Mucosa of stomach (tissue), 1 donor: ENCODE measurements at regions not wholly inside any gene's neighbourhood (a gene's known extent, or its start where the extent isn't known, plus 50 kb on each side); places are given as distances from the start of the nearest gene placed in this dataset.

Experiments
- H3K27me3 ChIP-seq: one replicate; pipeline ENCODE4 v1.7.0; 2013; ENCODE audit warnings: mild to moderate bottlenecking, low read length; ENCODE audit not compliant: control insufficient read depth, insufficient read depth
- H3K36me3 ChIP-seq: one replicate; pipeline ENCODE4 v1.7.0; 2013; ENCODE audit warnings: low read length; ENCODE audit not compliant: control insufficient read depth, insufficient read depth
- H3K4me1 ChIP-seq: one replicate; pipeline ENCODE4 v1.7.0; 2013; ENCODE audit warnings: mild to moderate bottlenecking, low read length; ENCODE audit not compliant: control insufficient read depth, insufficient read depth
- H3K4me3 ChIP-seq: one replicate; pipeline ENCODE4 v1.7.0; 2013; ENCODE audit warnings: low read length
- H3K9ac ChIP-seq: one replicate; pipeline ENCODE4 v1.7.0; 2013; ENCODE audit warnings: mild to moderate bottlenecking, low read length, moderate library complexity
- H3K9me3 ChIP-seq: one replicate; pipeline ENCODE4 v1.7.0; 2013; ENCODE audit warnings: mild to moderate bottlenecking, low read length, moderate library complexity; ENCODE audit not compliant: control insufficient read depth
- donor health status: Pancreatic carcinoma.

GRCh38 chr1:222224156-222224555 lies 323.7 kb downstream of the HHIPL2 start:
- no peak overlapping the region for H3K4me3 ChIP-seq

DNA sequence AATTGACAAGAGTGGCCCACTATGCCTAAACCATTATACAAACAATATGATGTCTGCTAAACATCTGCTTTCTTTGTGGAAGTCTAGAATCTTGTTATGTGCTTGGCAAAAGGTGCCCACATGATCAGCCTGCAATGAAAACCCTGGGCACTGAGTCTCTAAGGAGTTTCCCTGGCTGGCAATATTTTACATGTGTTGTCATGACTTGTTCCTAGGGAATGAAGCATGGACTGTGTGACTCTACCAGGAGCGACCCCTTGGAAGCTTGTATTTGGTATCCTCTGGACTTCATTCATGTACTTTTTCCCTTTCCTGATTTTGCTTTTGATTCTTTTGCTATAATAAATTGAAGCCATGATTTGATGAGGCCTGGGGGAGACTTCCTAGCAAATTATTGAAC lies 324.9 kb downstream of the HHIPL2 start:
- H3K9ac ChIP-seq, result no peak overlapping the region
- no peaks in the 10 kb centered on the region for H3K9me3 ChIP-seq
- no peaks in the 10 kb centered on the region for H3K4me1 ChIP-seq
- no peak overlapping the region for H3K4me3 ChIP-seq
- no peaks in the 10 kb centered on the region for H3K36me3 ChIP-seq
- no peaks in the 10 kb centered on the region for H3K27me3 ChIP-seq

More at GRCh38 chr1:222224156-222224555, 323.7 kb downstream of the HHIPL2 start:
- Histone ChIP-seq H3K9me3 (no peaks in the 10 kb centered on the region), H3K9ac (no peak overlapping the region), H3K4me1 (no peaks in the 10 kb centered on the region), H3K36me3 (no peaks in the 10 kb centered on the region), H3K27me3 (no peaks in the 10 kb centered on the region)

- H3K27me3 ChIP-seq, result no peaks in the 10 kb centered on the region
- no peak overlapping the region for H3K4me3 ChIP-seq
- no peaks in the 10 kb centered on the region for H3K9me3 ChIP-seq
- H3K36me3 ChIP-seq, result no peaks in the 10 kb centered on the region
- no peak overlapping the region for H3K9ac ChIP-seq
- no peaks in the 10 kb centered on the region for H3K4me1 ChIP-seq
Measured at GRCh38 chr1:222216255-222216754, 331.6 kb downstream of the HHIPL2 start.

DNA sequence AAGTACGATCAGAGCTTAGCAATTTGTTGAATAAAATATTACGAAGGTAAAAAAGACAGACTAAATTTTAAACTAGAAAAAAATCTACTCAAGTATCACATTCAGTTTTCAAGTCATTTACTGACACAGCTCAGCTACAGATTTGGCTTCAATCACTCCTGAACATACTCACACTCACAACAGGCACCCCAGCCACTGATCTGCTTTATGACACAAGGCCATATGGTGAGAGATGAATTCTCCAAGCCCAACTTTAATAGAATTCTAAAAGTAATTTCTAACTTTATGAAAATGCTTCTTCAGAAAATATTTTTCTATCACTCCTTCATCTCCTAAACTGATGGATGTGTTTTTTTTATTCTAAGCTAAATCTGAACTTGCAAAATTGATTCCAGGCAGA lies 337.1 kb downstream of the HHIPL2 start:
- Histone ChIP-seq H3K4me3 (no peak overlapping the region), H3K4me1 (no peaks in the 10 kb centered on the region), H3K36me3 (no peaks in the 10 kb centered on the region), H3K27me3 (no peaks in the 10 kb centered on the region), H3K9me3 (no peaks in the 10 kb centered on the region), H3K9ac (no peak overlapping the region)

DNA sequence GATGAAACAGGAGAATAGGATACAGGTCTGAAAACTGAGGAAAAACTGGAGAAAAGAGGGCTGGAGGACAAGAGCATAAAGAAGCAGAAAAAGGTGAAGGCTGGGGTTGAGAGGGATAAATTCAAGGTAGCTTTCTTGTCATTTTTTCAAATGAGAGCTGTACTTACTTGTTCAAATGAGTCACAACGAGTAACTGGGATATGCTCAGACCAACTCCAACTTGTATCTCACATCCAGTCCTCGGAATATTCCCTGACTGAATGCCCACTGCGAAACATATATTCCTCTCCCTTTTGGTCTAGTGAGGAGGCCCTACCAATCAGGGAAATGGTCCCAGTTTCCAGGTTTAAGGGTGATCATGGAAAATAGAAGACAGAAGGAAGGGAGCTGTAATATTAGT lies 343.4 kb downstream of the HHIPL2 start:
- no peak overlapping the region for H3K9ac ChIP-seq
- no peaks in the 10 kb centered on the region for H3K9me3 ChIP-seq
- H3K27me3 ChIP-seq, result no peaks in the 10 kb centered on the region
- no peaks in the 10 kb centered on the region for H3K36me3 ChIP-seq
- no peaks in the 10 kb centered on the region for H3K4me1 ChIP-seq
- H3K4me3 ChIP-seq, result no peak overlapping the region

GRCh38 chr1:222202831-222203230 lies 345.1 kb downstream of the HHIPL2 start:
- no peaks in the 10 kb centered on the region for H3K36me3 ChIP-seq
- H3K9ac ChIP-seq, result no peak overlapping the region
- no peaks in the 10 kb centered on the region for H3K27me3 ChIP-seq
- H3K9me3 ChIP-seq, result no peaks in the 10 kb centered on the region
- no peak overlapping the region for H3K4me3 ChIP-seq
- no peaks in the 10 kb centered on the region for H3K4me1 ChIP-seq

DNA sequence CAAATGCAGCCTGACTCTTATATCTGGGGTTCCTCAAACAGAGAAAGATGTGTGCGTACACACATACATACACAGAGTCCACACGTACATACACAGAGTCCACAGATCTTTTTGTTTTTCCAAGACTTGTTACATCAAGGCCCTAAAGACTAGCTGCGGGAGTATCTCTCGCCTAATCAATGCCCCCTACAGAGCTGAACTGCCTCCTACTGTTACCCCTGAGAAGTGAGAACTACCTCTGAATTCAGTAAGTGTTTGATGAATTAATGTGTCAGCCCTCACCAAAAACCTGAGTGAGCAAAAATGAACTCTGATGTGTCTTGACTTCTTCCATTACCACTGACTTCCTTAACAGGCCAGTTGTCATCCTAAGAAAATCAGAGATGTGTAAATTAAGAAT lies 351.2 kb downstream of the HHIPL2 start:
- H3K4me1 ChIP-seq, result no peaks in the 10 kb centered on the region
- no peak overlapping the region for H3K9ac ChIP-seq

GRCh38 chr1:222196288-222196687 lies 351.6 kb downstream of the HHIPL2 start:
- H3K4me1 ChIP-seq, result no peaks in the 10 kb centered on the region
- no peak overlapping the region for H3K4me3 ChIP-seq
- no peaks in the 10 kb centered on the region for H3K9me3 ChIP-seq
- H3K9ac ChIP-seq, result no peak overlapping the region
- H3K36me3 ChIP-seq, result no peaks in the 10 kb centered on the region
- H3K27me3 ChIP-seq, result no peaks in the 10 kb centered on the region

More for the DNA sequence above, 351.2 kb downstream of the HHIPL2 start:
- H3K36me3 ChIP-seq, result no peaks in the 10 kb centered on the region
- H3K27me3 ChIP-seq, result no peaks in the 10 kb centered on the region
- H3K9me3 ChIP-seq, result no peaks in the 10 kb centered on the region
- no peak overlapping the region for H3K4me3 ChIP-seq

- Histone ChIP-seq H3K36me3 (no peaks in the 10 kb centered on the region), H3K4me3 (no peak overlapping the region), H3K9ac (no peak overlapping the region), H3K4me1 (no peaks in the 10 kb centered on the region), H3K27me3 (no peaks in the 10 kb centered on the region), H3K9me3 (no peaks in the 10 kb centered on the region)
Measured at GRCh38 chr1:222195857-222196256, 352.0 kb downstream of the HHIPL2 start.

DNA sequence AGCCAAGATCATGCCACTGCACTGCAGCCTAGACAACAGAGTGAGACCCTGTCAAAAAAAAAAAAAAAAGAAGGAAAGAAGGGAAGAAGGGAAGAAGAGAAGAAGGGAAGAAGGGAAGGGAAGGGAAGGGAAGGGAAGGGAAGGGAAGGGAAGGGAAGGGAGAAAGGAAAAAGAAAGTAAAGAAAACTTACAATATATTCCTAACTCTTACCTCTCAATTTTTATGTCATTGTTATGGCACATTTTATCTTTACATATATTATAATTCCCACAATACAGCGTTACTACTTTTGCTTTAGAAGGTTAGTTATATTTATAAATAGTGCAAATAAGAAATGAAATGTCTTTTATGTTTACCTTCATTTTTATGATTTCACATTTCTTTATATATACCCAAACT lies 358.7 kb downstream of the HHIPL2 start:
- H3K4me1 ChIP-seq, result no peaks in the 10 kb centered on the region
- H3K36me3 ChIP-seq, result no peaks in the 10 kb centered on the region
- no peak overlapping the region for H3K4me3 ChIP-seq
- no peaks in the 10 kb centered on the region for H3K9me3 ChIP-seq
- H3K9ac ChIP-seq, result no peak overlapping the region
- H3K27me3 ChIP-seq, result no peaks in the 10 kb centered on the region

DNA sequence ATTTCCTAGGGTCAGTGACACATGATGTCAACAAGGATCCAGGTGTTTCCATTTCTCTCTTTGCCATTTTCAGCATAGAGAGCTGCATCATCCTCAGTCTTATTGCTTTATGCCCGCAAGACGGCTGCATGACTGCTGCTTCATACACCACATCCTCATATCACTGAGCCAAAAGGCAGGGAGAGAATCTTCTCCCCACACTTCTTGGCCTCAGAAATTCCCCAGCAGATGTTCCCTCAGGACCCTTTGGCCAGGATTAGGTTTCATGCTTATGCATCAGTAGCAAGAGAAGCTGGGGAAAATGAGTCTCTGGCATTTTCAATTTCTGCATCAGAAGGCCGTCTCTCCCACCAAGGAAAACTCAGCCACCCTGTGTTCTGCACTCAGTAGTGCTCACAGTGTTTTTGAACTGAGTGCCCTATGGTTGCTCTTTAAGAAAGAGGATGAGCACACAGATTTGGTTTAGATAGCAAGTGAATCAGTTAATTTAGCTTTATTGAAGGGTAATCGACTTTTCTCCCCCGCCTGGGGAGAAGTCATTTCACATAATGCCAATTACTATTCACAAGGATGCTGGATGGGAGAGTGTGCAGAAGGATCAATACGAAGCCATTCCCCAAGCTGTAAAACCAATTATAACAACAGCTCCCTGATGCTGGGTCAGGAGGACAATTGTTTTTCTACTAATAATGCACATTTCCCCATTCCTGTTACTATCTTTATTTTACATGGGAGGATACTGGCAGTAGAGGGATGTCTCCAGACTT lies 360.2 kb downstream of the HHIPL2 start:
- H3K9ac ChIP-seq, result no peak overlapping the region
- H3K36me3 ChIP-seq, result no peaks in the 10 kb centered on the region
- H3K9me3 ChIP-seq, result no peaks in the 10 kb centered on the region
- no peaks in the 10 kb centered on the region for H3K4me1 ChIP-seq
- no peak overlapping the region for H3K4me3 ChIP-seq
- H3K27me3 ChIP-seq, result no peaks in the 10 kb centered on the region

GRCh38 chr1:222182641-222183040 lies 365.3 kb downstream of the HHIPL2 start:
- no peak overlapping the region for H3K9ac ChIP-seq
- no peaks in the 10 kb centered on the region for H3K27me3 ChIP-seq
- H3K4me1 ChIP-seq, result no peaks in the 10 kb centered on the region
- H3K9me3 ChIP-seq, result no peaks in the 10 kb centered on the region
- no peaks in the 10 kb centered on the region for H3K36me3 ChIP-seq
- H3K4me3 ChIP-seq, result no peak overlapping the region
